Nephron progenitor cell (in vitro differentiated cells): ENCODE measurements at regions not wholly inside any gene's neighbourhood (a gene's known extent, or its start where the extent isn't known, plus 50 kb on each side); places are given as distances from the start of the nearest gene placed in this dataset.
A peak's percentile ranks its signal among the peaks of the same experiment; 100 is the strongest.

ENCODE experiments used
- DNase-seq: peaks from one replicate; pipeline ENCODE4 v3.0.0; 2021
- H3K27ac Mint-ChIP-seq: 2 replicates; pipeline ENCODE4 v1.8.0; 2021; ENCODE audit warnings: mild to moderate bottlenecking, moderate library complexity, mixed read lengths
- H3K27me3 Mint-ChIP-seq: 2 replicates; pipeline ENCODE4 v1.8.0; 2021; ENCODE audit warnings: mild to moderate bottlenecking, low read depth, mixed read lengths; ENCODE audit not compliant: poor library complexity
- H3K36me3 Mint-ChIP-seq: 2 replicates; pipeline ENCODE4 v1.8.0; 2021; ENCODE audit warnings: low read depth, mixed read lengths
- H3K4me1 Mint-ChIP-seq: 2 replicates; pipeline ENCODE4 v1.8.0; 2021; ENCODE audit warnings: mixed read lengths
- H3K4me3 Mint-ChIP-seq: 2 replicates; pipeline ENCODE4 v1.8.0; 2021; ENCODE audit warnings: mild to moderate bottlenecking, moderate library complexity, mixed read lengths
- H3K9me3 Mint-ChIP-seq: 2 replicates; pipeline ENCODE4 v1.8.0; 2021; ENCODE audit warnings: mild to moderate bottlenecking, moderate library complexity, mixed read lengths
- TF ChIP-seq, protein P1 (sequence below): fragments of 200-600 bp; sonication (generic); IDR thresholded peaks from 2 replicates; pipeline ENCODE4 v1.5.0; 2021; ENCODE audit warnings: antibody characterized with exemption

DNA sequence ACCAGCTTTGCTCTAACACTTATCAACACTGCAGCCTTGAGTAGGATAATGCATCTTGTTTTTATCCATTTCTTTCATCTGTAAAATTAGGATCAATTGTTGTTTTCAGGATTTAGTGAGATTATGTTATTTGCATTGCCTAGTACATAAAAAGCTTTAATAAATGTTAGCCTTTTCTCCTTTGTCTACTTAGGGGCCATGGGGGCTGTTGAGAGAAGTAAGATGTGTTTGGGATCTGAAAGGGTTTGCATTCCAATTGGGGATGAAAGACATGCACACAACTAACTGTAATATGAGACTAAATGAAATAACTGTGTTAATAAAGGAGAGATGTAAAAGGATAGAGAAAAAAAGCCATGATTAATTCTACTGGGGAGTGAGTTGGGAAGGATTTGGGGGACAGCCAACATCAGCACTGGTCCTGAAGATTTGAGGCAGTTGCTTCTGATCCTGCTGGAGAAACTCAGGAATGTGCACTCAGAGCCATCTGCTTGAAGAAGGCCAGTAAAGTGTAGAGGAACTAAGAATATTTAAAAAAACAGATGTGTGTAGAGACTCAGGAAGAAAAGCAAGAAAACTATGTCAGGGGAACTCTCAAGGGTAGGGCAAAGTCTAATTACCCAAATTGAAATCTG lies 236.3 kb downstream of the OLFM4 start:
- TF ChIP-seq, protein P1, sequence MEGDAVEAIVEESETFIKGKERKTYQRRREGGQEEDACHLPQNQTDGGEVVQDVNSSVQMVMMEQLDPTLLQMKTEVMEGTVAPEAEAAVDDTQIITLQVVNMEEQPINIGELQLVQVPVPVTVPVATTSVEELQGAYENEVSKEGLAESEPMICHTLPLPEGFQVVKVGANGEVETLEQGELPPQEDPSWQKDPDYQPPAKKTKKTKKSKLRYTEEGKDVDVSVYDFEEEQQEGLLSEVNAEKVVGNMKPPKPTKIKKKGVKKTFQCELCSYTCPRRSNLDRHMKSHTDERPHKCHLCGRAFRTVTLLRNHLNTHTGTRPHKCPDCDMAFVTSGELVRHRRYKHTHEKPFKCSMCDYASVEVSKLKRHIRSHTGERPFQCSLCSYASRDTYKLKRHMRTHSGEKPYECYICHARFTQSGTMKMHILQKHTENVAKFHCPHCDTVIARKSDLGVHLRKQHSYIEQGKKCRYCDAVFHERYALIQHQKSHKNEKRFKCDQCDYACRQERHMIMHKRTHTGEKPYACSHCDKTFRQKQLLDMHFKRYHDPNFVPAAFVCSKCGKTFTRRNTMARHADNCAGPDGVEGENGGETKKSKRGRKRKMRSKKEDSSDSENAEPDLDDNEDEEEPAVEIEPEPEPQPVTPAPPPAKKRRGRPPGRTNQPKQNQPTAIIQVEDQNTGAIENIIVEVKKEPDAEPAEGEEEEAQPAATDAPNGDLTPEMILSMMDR, result no peak
- no peaks in the 10 kb centered on the region for H3K36me3 Mint-ChIP-seq
- no peak for DNase-seq
- H3K27ac Mint-ChIP-seq, result no peak overlapping the region
- H3K4me1 Mint-ChIP-seq, result peaks cover 17% of the 10 kb centered on the region
- H3K27me3 Mint-ChIP-seq, result peaks cover 13% of the 10 kb centered on the region
- no peak overlapping the region for H3K4me3 Mint-ChIP-seq
- peaks cover 11% of the 10 kb centered on the region for H3K9me3 Mint-ChIP-seq

DNA sequence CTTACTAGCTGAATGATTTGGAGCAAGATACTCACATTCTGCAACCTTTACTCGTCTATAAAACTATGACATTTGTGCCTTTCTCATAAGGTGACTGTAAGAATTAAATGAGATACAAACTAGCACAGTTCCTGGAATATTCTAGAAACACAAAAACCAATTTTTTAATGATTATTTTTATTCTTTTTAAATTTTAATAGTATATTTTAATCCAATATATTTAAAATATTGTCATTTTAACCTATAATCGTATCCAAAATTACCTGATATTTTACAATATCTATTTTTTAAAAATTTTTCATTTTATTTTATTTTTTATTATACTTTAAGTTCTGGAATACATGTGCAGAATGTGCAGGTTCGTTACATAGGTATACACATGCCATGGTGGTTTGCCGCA lies 238.1 kb downstream of the OLFM4 start:
- TF ChIP-seq, protein P1, result no peak
- H3K27ac Mint-ChIP-seq, result no peak overlapping the region
- H3K4me3 Mint-ChIP-seq, result no peak overlapping the region
- DNase-seq, result no peak
- peaks cover 11% of the 10 kb centered on the region for H3K9me3 Mint-ChIP-seq
- H3K36me3 Mint-ChIP-seq, result no peaks in the 10 kb centered on the region
- peaks cover 7% of the 10 kb centered on the region for H3K27me3 Mint-ChIP-seq
- H3K4me1 Mint-ChIP-seq, result peaks cover 16% of the 10 kb centered on the region

DNA sequence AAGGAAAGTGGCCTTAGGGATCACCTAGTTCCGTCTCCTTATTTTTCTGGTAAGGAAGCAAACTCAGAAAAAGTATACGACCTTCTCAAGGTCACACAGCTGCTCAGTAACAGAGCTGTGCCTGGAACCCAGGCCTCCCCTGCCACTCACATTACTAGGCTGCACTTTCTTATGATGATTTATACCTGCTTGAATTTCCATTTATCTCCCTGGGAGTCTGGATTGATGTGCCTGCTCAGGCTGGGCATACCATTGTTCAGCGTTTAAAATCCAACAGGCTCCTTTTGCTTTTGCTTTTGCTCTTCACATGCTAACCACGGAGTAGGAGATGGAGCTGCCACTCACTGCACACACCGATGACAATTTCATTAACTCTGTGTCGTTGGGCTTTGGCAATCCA lies 241.0 kb downstream of the OLFM4 start:
- no peak for DNase-seq
- Mint-ChIP-seq H3K27ac (peak overlapping the region; percentile 91), H3K36me3 (no peaks in the 10 kb centered on the region), H3K4me3 (no peak overlapping the region), H3K9me3 (peaks cover 11% of the 10 kb centered on the region), H3K27me3 (peaks cover 3% of the 10 kb centered on the region), H3K4me1 (peaks cover 16% of the 10 kb centered on the region)
- TF ChIP-seq, protein P1, result no peak

DNA sequence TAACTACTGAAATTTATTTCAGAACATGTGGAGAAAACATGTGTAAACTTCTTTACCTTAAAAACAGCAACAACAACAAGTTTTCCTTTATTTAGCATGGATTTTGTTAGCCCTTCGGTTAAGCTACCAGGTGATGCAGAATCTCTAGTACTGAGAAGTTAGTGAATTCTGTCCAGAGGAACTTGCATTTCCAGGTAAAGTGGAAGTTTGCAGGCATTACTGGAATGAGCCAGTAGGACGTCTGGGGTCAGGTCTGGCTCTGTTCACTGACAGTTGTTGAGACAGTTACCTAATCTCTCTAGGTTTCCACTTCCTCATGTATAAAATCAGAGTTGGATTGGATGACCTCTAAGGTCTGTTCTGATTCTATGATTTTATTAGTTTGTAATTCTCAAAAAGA lies 244.3 kb downstream of the OLFM4 start:
- Mint-ChIP-seq H3K4me1 (peaks cover 16% of the 10 kb centered on the region), H3K27ac (no peak overlapping the region), H3K36me3 (no peaks in the 10 kb centered on the region), H3K27me3 (peaks cover 3% of the 10 kb centered on the region), H3K9me3 (peaks cover 2% of the 10 kb centered on the region), H3K4me3 (no peak overlapping the region)
- TF ChIP-seq, protein P1, result no peak
- DNase-seq, result no peak

DNA sequence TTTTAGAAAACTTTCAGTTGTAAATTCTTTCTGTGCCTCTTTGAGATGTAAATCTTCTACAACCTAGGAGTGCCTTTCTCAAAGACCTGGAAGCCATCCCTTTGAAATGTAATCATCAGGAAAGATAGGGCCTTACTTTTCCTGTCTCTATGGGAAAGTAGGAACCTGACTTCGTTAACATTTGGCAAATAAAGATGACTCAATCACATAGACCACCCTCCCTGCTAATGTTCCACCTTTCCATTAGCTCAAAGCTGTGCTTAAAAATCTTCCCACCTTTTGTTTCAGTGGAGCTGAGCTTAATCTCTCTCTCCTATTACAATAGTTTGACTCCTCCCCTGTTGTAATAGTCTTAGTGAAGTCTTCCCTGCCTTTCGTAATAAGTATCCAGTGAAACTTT lies 247.7 kb downstream of the OLFM4 start:
- Mint-ChIP-seq H3K4me3 (no peak overlapping the region), H3K27me3 (no peaks in the 10 kb centered on the region), H3K9me3 (no peaks in the 10 kb centered on the region)

DNA sequence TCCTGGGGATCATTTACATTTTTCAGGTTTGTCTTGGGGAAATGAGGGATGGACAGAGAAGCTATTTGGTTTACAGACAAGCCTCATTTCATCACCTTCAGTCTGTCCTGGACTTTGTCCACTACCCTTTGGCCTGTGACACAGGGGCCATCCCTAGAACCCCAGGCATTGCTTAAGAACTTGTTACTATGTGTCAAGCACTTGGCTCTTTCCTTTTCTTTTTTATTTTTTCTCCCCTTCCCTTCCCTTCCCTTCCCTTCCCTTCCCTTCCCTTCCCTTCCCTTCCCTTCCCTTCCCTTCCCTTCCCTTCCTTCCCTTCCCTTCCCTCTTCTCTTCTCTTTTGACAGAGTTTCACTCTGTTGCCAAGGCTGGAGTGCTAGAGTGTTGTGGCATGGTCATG lies 253.1 kb downstream of the OLFM4 start:
- Mint-ChIP-seq H3K27ac (no peak overlapping the region), H3K27me3 (peaks cover 2% of the 10 kb centered on the region), H3K9me3 (peaks cover 3% of the 10 kb centered on the region), H3K4me1 (peaks cover 12% of the 10 kb centered on the region), H3K4me3 (no peak overlapping the region), H3K36me3 (no peaks in the 10 kb centered on the region)
- TF ChIP-seq, protein P1, result no peak
- DNase-seq, result no peak

More for the DNA sequence above, 247.7 kb downstream of the OLFM4 start:
- DNase-seq, result no peak
- TF ChIP-seq, protein P1, result no peak
- Mint-ChIP-seq H3K36me3 (no peaks in the 10 kb centered on the region), H3K27ac (no peak overlapping the region), H3K4me1 (no peaks in the 10 kb centered on the region)
